ENCODE measurements at regions not wholly inside any gene's neighbourhood (a gene's known extent, or its start where the extent isn't known, plus 50 kb on each side); places are given as distances from the start of the nearest gene placed in this dataset.

GRCh38 chr21:40972151-40972550, 125.2 kb upstream of the DSCAM start:
- TF ChIP-seq POLR2A (IDR thresholded peaks at IDR 0.05; ENCODE audit: low read length) (no peak), GATA1 (IDR thresholded peaks at IDR 0.05; ENCODE audit: low read depth, low read length) (no peak)

Data from erythroblast (primary cell).